Chondrocyte (in vitro differentiated cells): ENCODE measurements at regions not wholly inside any gene's neighbourhood (a gene's known extent, or its start where the extent isn't known, plus 50 kb on each side); places are given as distances from the start of the nearest gene placed in this dataset.

ENCODE experiments used
- DNase-seq: peaks from one replicate; pipeline ENCODE4 v3.0.0; 2021; ENCODE audit warnings: mixed read lengths, low spot score
- H3K27ac Mint-ChIP-seq: one replicate; pipeline ENCODE4 v1.8.0; 2021; ENCODE audit warnings: mild to moderate bottlenecking, moderate library complexity, mixed read lengths; ENCODE audit not compliant: unreplicated experiment
- H3K27me3 Mint-ChIP-seq: 2 replicates; pipeline ENCODE4 v1.8.0; 2021; ENCODE audit warnings: low read depth, mixed read lengths
- H3K36me3 Mint-ChIP-seq: 2 replicates; pipeline ENCODE4 v1.8.0; 2021; ENCODE audit warnings: low read depth, mixed read lengths
- H3K4me1 Mint-ChIP-seq: 2 replicates; pipeline ENCODE4 v1.8.0; 2021; ENCODE audit warnings: low read depth, mild to moderate bottlenecking, mixed read lengths
- H3K4me3 Mint-ChIP-seq: one replicate; pipeline ENCODE4 v1.8.0; 2021; ENCODE audit warnings: mild to moderate bottlenecking, moderate library complexity, mixed read lengths; ENCODE audit not compliant: unreplicated experiment
- H3K9me3 Mint-ChIP-seq: 2 replicates; pipeline ENCODE4 v1.8.0; 2021; ENCODE audit warnings: low read depth, mixed read lengths
- CTCF ChIP-seq: fragments of 200-600 bp; sonication (generic); IDR thresholded peaks from 2 replicates; pipeline ENCODE4 v1.5.0; 2021; ENCODE audit warnings: antibody characterized with exemption, mild to moderate bottlenecking, moderate library complexity

GRCh38 chr10:131653554-131654470 lies 247.0 kb upstream of the PPP2R2D start:
- no peak for TF ChIP-seq CTCF
- Mint-ChIP-seq H3K36me3 (no peaks in the 10 kb centered on the region), H3K9me3 (peaks cover 3% of the 10 kb centered on the region), H3K27ac (no peak overlapping the region), H3K27me3 (peaks cover 3% of the 10 kb centered on the region), H3K4me3 (no peak overlapping the region), H3K4me1 (no peaks in the 10 kb centered on the region)
- peak; percentile 72 for DNase-seq

GRCh38 chr10:131654471-131655087 lies 246.2 kb upstream of the PPP2R2D start:
- Mint-ChIP-seq H3K36me3 (no peaks in the 10 kb centered on the region), H3K9me3 (no peaks in the 10 kb centered on the region), H3K27ac (no peak overlapping the region), H3K27me3 (peaks cover 3% of the 10 kb centered on the region), H3K4me1 (no peaks in the 10 kb centered on the region), H3K4me3 (no peak overlapping the region)
- no peak for TF ChIP-seq CTCF
- peak; percentile 78 for DNase-seq

- Mint-ChIP-seq H3K27ac (no peak overlapping the region), H3K27me3 (peaks cover 3% of the 10 kb centered on the region), H3K36me3 (no peaks in the 10 kb centered on the region), H3K4me3 (no peak overlapping the region), H3K4me1 (no peaks in the 10 kb centered on the region), H3K9me3 (peaks cover 5% of the 10 kb centered on the region)
- peak; percentile 83 for DNase-seq
- no peak for TF ChIP-seq CTCF
Measured at GRCh38 chr10:131655101-131655849, 245.5 kb upstream of the PPP2R2D start.

GRCh38 chr10:131656009-131656408 lies 244.8 kb upstream of the PPP2R2D start:
- Mint-ChIP-seq H3K27me3 (peaks cover 3% of the 10 kb centered on the region), H3K4me3 (no peak overlapping the region), H3K36me3 (no peaks in the 10 kb centered on the region), H3K9me3 (peaks cover 10% of the 10 kb centered on the region), H3K27ac (no peak overlapping the region), H3K4me1 (no peaks in the 10 kb centered on the region)
- TF ChIP-seq CTCF, result no peak
- DNase-seq, result no peak

GRCh38 chr10:131656431-131656841 lies 244.4 kb upstream of the PPP2R2D start:
- H3K9me3 Mint-ChIP-seq, result peaks cover 12% of the 10 kb centered on the region
- H3K36me3 Mint-ChIP-seq, result no peaks in the 10 kb centered on the region
- peak; percentile 72 for DNase-seq
- H3K27me3 Mint-ChIP-seq, result peaks cover 2% of the 10 kb centered on the region
- H3K4me3 Mint-ChIP-seq, result no peak overlapping the region
- TF ChIP-seq CTCF, result no peak
- H3K4me1 Mint-ChIP-seq, result no peaks in the 10 kb centered on the region
- H3K27ac Mint-ChIP-seq, result no peak overlapping the region
